ENCODE measurements at regions not wholly inside any gene's neighbourhood (a gene's known extent, or its start where the extent isn't known, plus 50 kb on each side); places are given as distances from the start of the nearest gene placed in this dataset.

GRCh38 chr5:67434466-67434865, 237.9 kb upstream of the CD180 start:
- no peak for DNase-seq

GRCh38 chr5:67432606-67433005, 236.0 kb upstream of the CD180 start:
- no peak for DNase-seq

GRCh38 chr5:67431191-67431590, 234.6 kb upstream of the CD180 start:
- no peak for DNase-seq

- DNase-seq = no peak
These were observed 231.3 kb upstream of the CD180 start for GRCh38 chr5:67427850-67428298.

- no peak for DNase-seq
These were observed 230.6 kb upstream of the CD180 start for GRCh38 chr5:67426961-67427849.

GRCh38 chr5:67425514-67425913, 228.9 kb upstream of the CD180 start:
- no peak for DNase-seq

- no peak for DNase-seq
These were observed 221.2 kb upstream of the CD180 start for GRCh38 chr5:67417839-67418238.

GRCh38 chr5:67416986-67417385, 220.4 kb upstream of the CD180 start:
- DNase-seq = no peak

- DNase-seq = peak; percentile 12
These were observed 219.7 kb upstream of the CD180 start for GRCh38 chr5:67416133-67416937.

GRCh38 chr5:67414712-67415111, 218.1 kb upstream of the CD180 start:
- no peak for DNase-seq

- DNase-seq = no peak
These were observed 217.1 kb upstream of the CD180 start for GRCh38 chr5:67413721-67414120.

GRCh38 chr5:67409126-67409777, 212.7 kb upstream of the CD180 start:
- DNase-seq = no peak

- no peak for DNase-seq
These were observed 211.4 kb upstream of the CD180 start for GRCh38 chr5:67407979-67408378.

GRCh38 chr5:67405755-67406154, 209.2 kb upstream of the CD180 start:
- DNase-seq = no peak

GRCh38 chr5:67405101-67405364, 208.4 kb upstream of the CD180 start:
- no peak for DNase-seq

GRCh38 chr5:67404256-67405100, 207.9 kb upstream of the CD180 start:
- no peak for DNase-seq

GRCh38 chr5:67402526-67402925, 205.9 kb upstream of the CD180 start:
- DNase-seq = no peak

- no peak for DNase-seq
These were observed 204.6 kb upstream of the CD180 start for GRCh38 chr5:67401172-67401571.

- no peak for DNase-seq
These were observed 204.2 kb upstream of the CD180 start for GRCh38 chr5:67400752-67401151.

- DNase-seq = no peak
These were observed 199.3 kb upstream of the CD180 start for GRCh38 chr5:67395790-67396418.

- DNase-seq = no peak
These were observed 196.6 kb upstream of the CD180 start for GRCh38 chr5:67393211-67393610.

GRCh38 chr5:67390935-67391334, 194.3 kb upstream of the CD180 start:
- no peak for DNase-seq

All from CD4-positive, alpha-beta T cell treated with Interleukin-21 for 1 hour (primary cell).